NCI-H2196 treated with DMSO at 0.1 percent for 48 hours (cell line): ENCODE measurements at regions not wholly inside any gene's neighbourhood (a gene's known extent, or its start where the extent isn't known, plus 50 kb on each side); places are given as distances from the start of the nearest gene placed in this dataset.
A peak's percentile ranks its signal among the peaks of the same experiment; 100 is the strongest.

ENCODE experiments used
- DNase-seq: peaks from one replicate; lab custom pipeline; 2025; ENCODE audit not compliant: unreplicated experiment; lab: John Stamatoyannopoulos, UW

DNA sequence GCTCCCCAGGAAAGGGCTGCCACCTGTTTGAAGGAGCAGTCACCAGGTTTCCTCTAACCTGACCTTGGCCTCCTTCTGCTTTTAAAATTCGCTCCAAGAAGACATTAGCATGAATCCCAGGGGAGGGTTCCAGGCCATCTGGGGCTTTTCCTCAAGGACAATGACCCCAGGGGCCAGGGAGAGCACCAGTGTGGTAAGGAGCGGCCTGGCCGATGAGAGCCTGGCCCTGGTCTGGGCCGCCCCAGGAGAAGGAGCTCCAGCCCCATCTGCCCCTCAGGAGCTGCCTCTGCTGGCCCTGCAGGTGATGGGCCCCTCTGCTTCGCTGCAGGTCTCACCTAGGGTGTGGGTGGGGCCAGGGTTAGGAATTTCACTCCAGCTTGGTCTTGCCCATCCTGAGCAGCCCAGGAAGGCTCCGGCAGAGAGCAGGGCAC lies 209.2 kb upstream of the TNRC6C start:
- DNase-seq, result no peak

DNA sequence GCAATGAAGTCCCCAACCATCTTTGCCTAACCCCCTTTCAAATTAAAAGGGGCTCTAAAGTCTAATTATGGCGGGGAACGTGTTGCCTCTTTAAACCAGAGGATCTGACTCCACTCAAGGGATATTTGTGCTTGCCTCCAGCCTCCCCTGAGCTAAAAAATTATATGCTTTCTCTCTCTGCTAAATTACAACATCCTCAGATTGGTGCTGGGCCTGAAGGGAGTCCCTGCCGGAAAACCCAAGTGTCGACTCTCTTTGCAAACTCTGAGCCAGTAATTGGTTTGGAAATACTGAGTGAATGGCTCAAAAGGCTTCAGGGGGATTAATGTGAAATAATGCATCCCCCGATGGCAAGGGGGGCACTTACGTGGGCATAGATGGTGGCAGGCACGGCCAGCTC lies 208.5 kb upstream of the TNRC6C start:
- DNase-seq, result no peak

DNA sequence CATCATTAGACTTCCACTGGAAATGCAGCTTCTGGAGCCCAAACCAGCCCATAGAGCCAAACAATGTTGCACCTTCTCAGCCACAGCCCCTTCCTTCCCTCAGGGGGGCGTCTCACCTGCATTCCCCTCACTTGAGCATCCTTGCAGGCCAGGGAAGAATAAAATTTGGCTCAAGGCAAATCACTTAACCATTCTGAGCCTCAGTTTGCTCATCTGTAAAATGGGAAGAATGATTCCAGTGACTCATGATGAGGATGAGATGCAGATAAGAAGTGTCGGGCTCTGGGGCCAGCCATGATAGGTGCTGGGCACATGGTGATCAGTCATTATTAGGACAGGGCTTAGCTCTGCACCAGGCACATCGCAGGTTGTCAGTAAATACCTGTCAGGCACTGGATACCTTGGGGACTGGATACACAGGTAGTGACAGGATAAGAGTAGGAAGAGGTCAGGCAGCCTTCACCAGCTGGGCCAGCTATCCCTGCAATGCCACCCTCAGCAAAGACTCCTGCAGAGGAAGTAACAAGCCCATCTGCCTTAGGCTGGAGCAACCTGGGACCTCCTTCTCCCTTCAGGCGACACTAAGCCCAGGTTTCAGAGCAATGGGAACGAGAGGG lies 208.0 kb upstream of the TNRC6C start:
- DNase-seq, result no peak

- DNase-seq, result no peak
Observed at GRCh38 chr17:77753246-77753645, 205.3 kb upstream of the TNRC6C start.

- no peak for DNase-seq
Observed at GRCh38 chr17:77753691-77754245, 204.7 kb upstream of the TNRC6C start.

GRCh38 chr17:77754956-77755355 lies 203.5 kb upstream of the TNRC6C start:
- no peak for DNase-seq

DNA sequence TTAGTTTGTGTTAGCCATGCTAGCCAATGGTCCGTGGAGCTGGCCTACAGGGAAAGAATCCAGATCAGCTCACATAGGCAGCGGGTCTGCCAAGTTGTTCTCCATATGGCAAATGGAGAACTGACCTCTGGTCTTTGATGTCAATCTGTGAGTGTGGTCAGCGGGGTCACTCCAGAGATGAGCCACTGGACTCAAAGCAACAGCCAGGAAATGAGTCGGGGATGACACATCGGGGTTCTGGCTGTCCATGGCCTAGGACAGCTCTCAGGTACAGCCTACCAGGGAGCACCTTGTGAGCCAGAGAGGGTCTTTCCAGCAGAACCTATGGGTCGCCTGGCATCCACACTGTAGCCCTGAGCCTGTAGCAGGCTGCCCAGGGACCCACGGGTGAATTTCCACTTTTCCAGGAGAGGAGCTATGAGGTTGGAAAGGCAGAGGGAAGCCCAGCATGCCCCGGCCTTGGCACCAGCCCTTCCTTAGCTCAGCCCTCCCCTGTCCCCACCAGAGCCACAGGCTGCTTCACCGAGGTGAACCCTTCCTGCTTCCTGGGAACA lies 203.0 kb upstream of the TNRC6C start:
- DNase-seq, result no peak

GRCh38 chr17:77756028-77756427 lies 202.5 kb upstream of the TNRC6C start:
- DNase-seq, result no peak

GRCh38 chr17:77756846-77757560 lies 201.5 kb upstream of the TNRC6C start:
- DNase-seq, result no peak

DNA sequence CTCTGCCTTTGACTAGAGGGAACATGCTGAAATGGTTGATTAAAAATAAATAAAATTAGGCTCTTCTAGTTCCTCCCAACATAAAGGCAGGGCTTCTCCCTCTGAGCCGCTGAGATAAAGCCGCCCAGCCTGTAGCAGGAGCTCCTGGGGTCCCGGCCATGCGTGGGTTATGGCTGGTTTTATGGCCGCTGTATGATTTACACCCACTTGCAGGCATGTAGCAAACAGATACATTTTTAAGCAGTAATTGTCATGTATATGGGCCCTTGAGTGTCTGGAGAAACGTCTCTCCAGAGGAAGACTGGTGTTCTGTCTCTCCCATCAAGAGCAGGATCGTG lies 201.0 kb upstream of the TNRC6C start:
- DNase-seq, result no peak

- peak; percentile 16 for DNase-seq
Observed at GRCh38 chr17:77763023-77763422, 195.5 kb upstream of the TNRC6C start.

DNA sequence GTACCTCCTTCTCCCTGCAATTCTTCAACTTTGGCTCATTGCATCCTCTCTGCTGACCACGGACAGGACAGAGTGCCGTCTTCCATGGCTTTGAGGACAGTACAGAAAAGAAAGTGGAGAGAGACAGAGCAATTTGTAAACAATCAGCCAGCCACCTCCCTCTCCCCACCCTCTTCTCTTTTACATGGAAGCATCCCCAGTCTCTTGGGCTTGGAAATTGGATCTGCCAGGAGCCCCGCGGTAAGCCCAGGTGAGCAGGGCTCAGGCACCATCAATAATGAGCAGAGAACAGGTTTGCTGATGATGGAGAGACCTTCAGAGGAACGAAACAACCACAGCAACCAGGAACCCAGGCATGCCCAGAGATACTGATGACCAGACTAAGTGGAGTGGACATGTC lies 194.9 kb upstream of the TNRC6C start:
- DNase-seq, result no peak

- DNase-seq, result no peak
Observed at GRCh38 chr17:77765292-77765691, 193.2 kb upstream of the TNRC6C start.

- DNase-seq, result no peak
Observed at GRCh38 chr17:77767148-77767547, 191.4 kb upstream of the TNRC6C start.

DNA sequence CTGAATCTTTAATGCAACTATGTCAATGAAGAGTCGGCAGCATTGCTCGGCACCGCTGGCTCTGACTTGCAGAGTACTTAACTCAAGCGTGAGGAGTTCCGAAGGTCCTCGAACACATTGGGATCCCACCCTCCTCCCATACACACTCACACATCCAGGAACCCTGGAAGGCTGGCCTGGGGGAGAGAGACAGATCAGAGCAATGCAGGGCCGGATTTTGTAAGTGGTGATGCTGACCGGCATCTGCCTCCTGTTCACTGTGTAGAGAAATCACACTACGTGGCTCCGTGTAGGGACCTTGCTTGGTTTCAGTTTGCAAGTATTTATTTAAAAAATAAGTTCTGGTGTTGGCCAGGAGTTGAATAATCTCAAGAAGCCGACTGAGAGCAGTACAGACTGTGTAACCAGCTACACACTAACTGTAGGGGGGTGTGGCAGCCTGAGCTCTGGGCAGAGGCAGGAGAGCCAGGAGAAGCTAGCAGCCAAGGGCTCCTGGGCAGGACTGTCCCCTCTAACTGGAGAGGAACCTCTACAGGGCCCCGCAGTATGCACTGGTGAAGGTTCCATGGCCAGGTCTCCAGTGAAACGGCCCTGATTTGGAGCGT lies 190.2 kb upstream of the TNRC6C start:
- no peak for DNase-seq

- peak; percentile 32 for DNase-seq
Observed at GRCh38 chr17:77769215-77769614, 189.3 kb upstream of the TNRC6C start.

DNA sequence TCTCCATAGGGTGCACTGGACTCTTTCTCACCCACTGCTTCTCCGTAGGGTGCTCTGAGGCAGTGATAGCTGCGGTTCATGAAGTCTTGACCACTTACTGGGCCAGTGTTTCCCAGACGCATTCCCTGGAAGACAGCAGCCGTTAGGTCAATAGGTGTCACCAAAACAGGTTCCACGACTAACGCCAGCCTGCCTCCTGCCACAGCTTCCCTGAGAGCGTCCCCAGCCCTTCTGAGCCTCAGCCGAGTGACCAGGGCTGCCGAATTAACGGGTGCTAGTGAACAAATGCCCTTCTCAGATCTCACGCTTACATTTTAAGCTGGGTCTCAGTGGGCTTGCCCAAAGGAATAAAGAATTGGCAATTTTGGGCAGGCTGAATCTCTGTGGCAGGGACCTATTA lies 188.7 kb upstream of the TNRC6C start:
- no peak for DNase-seq

GRCh38 chr17:77770331-77771105 lies 188.0 kb upstream of the TNRC6C start:
- DNase-seq, result no peak

- no peak for DNase-seq
Observed at GRCh38 chr17:77771145-77771544, 187.4 kb upstream of the TNRC6C start.

- no peak for DNase-seq
Observed at GRCh38 chr17:77771587-77771986, 186.9 kb upstream of the TNRC6C start.

DNA sequence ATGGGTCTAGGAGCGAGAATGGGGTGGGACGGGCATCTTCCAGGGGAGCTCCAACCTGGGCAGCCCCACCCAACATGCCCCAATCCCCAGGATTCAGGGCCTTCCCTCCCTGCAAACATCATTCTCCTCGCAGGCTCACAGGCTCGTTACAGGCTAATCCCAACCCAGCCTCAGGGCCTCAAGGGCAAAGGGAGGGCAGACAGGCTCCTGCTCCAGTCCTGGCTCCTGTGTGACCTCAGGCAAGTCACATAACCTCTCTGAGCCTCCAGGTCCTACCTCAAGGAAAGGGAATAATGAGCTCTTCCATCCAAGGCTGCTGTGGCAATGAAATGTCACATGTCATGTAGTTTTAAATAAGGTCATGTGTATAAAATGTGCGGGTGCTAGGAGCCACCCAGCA lies 186.5 kb upstream of the TNRC6C start:
- DNase-seq, result no peak
